IMR-90 (cell line): ENCODE measurements at regions not wholly inside any gene's neighbourhood (a gene's known extent, or its start where the extent isn't known, plus 50 kb on each side); places are given as distances from the start of the nearest gene placed in this dataset.

ENCODE experiments used
- POLR2A ChIP-seq: IDR thresholded peaks from 2 replicates; pipeline ENCODE4 v1.6.1; 2012; ENCODE audit warnings: mild to moderate bottlenecking, low read depth, low read length
- SMC3 ChIP-seq: fragments of 150-350 bp; IDR thresholded peaks from 2 replicates; pipeline ENCODE4 v1.6.1; 2016; ENCODE audit warnings: low read depth, mild to moderate bottlenecking, antibody characterized with exemption, low read length, moderate library complexity

DNA sequence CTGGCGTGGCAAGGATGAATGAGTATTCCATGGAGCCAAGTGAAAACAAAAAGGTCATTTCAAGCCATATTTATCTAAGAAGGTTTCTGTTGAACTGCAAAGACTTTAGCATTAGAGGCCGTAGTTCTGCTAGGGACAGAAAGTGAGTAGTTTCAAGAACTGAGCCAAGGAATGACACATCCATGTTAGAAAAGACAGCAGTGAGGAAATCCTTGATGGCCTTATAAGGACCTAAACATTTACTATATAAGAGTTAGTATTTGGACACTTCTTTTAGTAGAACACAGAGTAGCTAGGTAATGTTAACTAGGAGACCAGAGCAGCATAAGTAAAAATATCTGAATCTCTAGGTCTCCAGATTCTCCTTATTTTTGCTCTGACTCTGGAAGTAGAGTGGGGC is 329.8 kb upstream of the SEMA3D start:
- TF ChIP-seq POLR2A = no peak
- no peak for TF ChIP-seq SMC3
